NT2/D1 (cell line): ENCODE measurements at regions not wholly inside any gene's neighbourhood (a gene's known extent, or its start where the extent isn't known, plus 50 kb on each side); places are given as distances from the start of the nearest gene placed in this dataset.

ENCODE experiments used
- DNase-seq: peaks from one replicate; pipeline ENCODE4 v3.0.0-alpha.2; 2011; ENCODE audit warnings: low read depth, low spot score
- H3K27me3 ChIP-seq: 2 replicates; pipeline ENCODE4 v1.6.0; 2011; ENCODE audit warnings: mild to moderate bottlenecking; ENCODE audit not compliant: insufficient read length, insufficient read depth
- H3K36me3 ChIP-seq: 2 replicates; pipeline ENCODE4 v1.6.1; 2011; ENCODE audit warnings: mild to moderate bottlenecking, low read length, mixed read lengths; ENCODE audit not compliant: insufficient read depth, insufficient read length
- H3K4me1 ChIP-seq: 2 replicates; pipeline ENCODE4 v1.5.1; 2011; ENCODE audit not compliant: insufficient read depth, insufficient read length
- H3K4me3 ChIP-seq: 2 replicates; pipeline ENCODE4 v1.5.1; 2011; ENCODE audit warnings: low read depth; ENCODE audit not compliant: insufficient read length
- H3K9ac ChIP-seq: 2 replicates; pipeline ENCODE4 v1.6.0; 2011; ENCODE audit warnings: low read depth; ENCODE audit not compliant: insufficient read length
- H3K9me3 ChIP-seq: 2 replicates; pipeline ENCODE4 v1.5.1; 2011; ENCODE audit warnings: mild to moderate bottlenecking, low read length; ENCODE audit not compliant: insufficient read depth
- SUZ12 ChIP-seq: IDR thresholded peaks from 2 replicates; pipeline ENCODE4 v1.6.1; 2011; ENCODE audit not compliant: insufficient read length, insufficient read depth; ENCODE audit errors: extremely low read depth
- YY1 ChIP-seq: IDR thresholded peaks from 2 replicates; pipeline ENCODE4 v1.6.1; 2011; ENCODE audit not compliant: insufficient read length, insufficient read depth
- ZNF274 ChIP-seq: IDR thresholded peaks from 2 replicates; pipeline ENCODE4 v1.6.1; 2011; ENCODE audit warnings: mild to moderate bottlenecking, low read depth, low read length

DNA sequence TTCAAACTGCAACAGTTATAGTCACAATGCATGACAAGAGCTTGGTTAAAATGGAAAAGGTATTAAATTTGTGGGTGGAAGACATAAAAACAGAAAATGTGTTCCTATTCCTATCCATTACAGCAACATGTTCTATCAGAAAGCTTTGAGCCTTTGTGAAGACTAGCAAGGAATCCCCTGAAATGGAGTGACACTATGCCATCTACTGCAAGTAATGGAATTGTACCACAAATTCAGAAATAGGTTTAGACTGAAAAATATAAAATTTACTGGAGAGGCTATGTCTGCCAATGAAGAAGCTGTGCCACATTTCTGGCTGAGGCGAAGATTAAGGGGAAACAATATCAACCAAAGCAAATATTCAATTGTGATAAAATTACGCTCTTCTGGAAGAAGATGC lies 247.9 kb downstream of the ADAM29 start:
- Histone ChIP-seq H3K4me3 (no peak overlapping the region), H3K27me3 (no peaks in the 10 kb centered on the region), H3K4me1 (no peaks in the 10 kb centered on the region), H3K36me3 (no peaks in the 10 kb centered on the region), H3K9ac (no peak overlapping the region), H3K9me3 (no peaks in the 10 kb centered on the region)
- TF ChIP-seq SUZ12 (no peak), YY1 (no peak), ZNF274 (no peak)
- DNase-seq = no peak

GRCh38 chr4:175176710-175177109 lies 258.6 kb downstream of the ADAM29 start:
- no peaks in the 10 kb centered on the region for H3K4me1 ChIP-seq
- H3K4me3 ChIP-seq = no peak overlapping the region
- DNase-seq = no peak
- TF ChIP-seq ZNF274 = no peak
- no peak for TF ChIP-seq YY1
- no peak for TF ChIP-seq SUZ12
- H3K27me3 ChIP-seq = no peaks in the 10 kb centered on the region
- no peaks in the 10 kb centered on the region for H3K36me3 ChIP-seq
- H3K9ac ChIP-seq = no peak overlapping the region
- H3K9me3 ChIP-seq = no peaks in the 10 kb centered on the region

DNA sequence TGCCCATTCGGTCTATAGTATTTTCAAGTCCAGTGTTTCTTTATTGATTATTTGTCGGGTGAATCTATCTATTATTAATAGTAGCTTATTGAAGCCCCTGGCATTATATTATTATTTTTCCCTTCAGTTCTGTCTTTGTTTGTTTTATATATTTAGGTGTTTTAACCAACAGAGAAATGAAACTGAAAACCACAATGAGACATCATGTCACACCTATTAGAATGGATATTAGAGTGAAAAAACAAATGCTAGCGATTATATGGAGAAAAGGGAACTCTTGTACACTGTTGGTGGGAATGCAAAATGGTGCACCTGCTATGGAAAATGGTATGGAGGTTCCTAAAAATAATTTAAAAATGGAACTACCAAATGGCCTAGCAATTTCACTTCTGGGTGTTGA lies 272.5 kb downstream of the ADAM29 start:
- H3K9ac ChIP-seq = no peak overlapping the region
- no peaks in the 10 kb centered on the region for H3K27me3 ChIP-seq
- no peaks in the 10 kb centered on the region for H3K4me1 ChIP-seq
- H3K9me3 ChIP-seq = no peaks in the 10 kb centered on the region
- no peak overlapping the region for H3K4me3 ChIP-seq
- H3K36me3 ChIP-seq = no peaks in the 10 kb centered on the region
- DNase-seq = no peak
- TF ChIP-seq SUZ12 (no peak), YY1 (no peak), ZNF274 (no peak)

GRCh38 chr4:175198056-175198455 lies 279.9 kb downstream of the ADAM29 start:
- Histone ChIP-seq H3K36me3 (no peaks in the 10 kb centered on the region), H3K4me3 (no peak overlapping the region), H3K9me3 (no peaks in the 10 kb centered on the region), H3K27me3 (no peaks in the 10 kb centered on the region), H3K9ac (no peak overlapping the region), H3K4me1 (no peaks in the 10 kb centered on the region)
- TF ChIP-seq SUZ12 = no peak
- no peak for TF ChIP-seq YY1
- no peak for TF ChIP-seq ZNF274
- no peak for DNase-seq

- H3K9ac ChIP-seq = no peak overlapping the region
- H3K27me3 ChIP-seq = no peaks in the 10 kb centered on the region
- H3K4me3 ChIP-seq = no peak overlapping the region
- H3K36me3 ChIP-seq = no peaks in the 10 kb centered on the region
- H3K9me3 ChIP-seq = peaks cover 43% of the 10 kb centered on the region
- DNase-seq = no peak
- no peaks in the 10 kb centered on the region for H3K4me1 ChIP-seq
- TF ChIP-seq ZNF274 (no peak), SUZ12 (no peak)
Measured at GRCh38 chr4:175215208-175215607, 297.1 kb downstream of the ADAM29 start.

DNA sequence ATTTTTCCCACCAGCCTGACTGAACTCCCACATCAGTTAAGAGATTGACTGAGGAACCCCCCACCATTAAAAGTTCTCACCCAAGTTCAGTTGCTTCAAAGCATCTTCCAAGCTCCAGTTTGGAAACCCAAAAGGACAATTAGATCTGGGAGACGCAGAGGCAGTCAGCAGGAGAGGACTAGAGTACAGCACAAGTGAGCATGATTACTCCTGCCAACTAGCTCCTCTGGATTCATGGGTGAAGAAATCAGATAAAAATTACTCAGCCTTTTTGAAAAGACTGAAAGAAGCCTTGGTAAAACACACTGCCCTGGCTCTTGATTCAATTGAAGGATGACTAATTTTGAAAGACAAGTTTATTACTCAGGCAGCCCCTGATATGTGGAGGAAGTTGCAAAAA lies 297.5 kb downstream of the ADAM29 start:
- Histone ChIP-seq H3K4me1 (no peaks in the 10 kb centered on the region), H3K27me3 (no peaks in the 10 kb centered on the region), H3K9ac (no peak overlapping the region), H3K36me3 (no peaks in the 10 kb centered on the region), H3K4me3 (no peak overlapping the region), H3K9me3 (peaks cover 43% of the 10 kb centered on the region)
- TF ChIP-seq ZNF274 (no peak), YY1 (no peak), SUZ12 (no peak)
- no peak for DNase-seq

DNA sequence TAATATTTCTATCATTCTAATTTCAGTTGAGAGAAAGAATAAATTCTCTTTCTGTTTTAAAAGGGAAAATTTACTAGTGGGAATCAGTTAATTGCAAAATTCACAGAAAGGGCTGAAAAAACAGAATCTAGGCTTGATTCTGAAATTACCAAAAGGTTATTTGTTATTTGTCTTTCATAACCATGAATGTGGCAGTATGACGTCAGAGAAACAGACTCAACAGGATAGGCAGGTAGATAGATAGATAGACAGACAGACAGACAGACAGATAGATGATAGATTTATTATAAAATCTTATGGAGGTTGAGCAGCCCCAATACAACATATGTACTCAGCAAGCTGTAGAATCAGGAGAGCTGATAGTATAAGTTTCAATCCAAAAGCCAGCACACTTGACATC lies 311.0 kb downstream of the ADAM29 start:
- Histone ChIP-seq H3K36me3 (no peaks in the 10 kb centered on the region), H3K4me3 (no peak overlapping the region), H3K9ac (no peak overlapping the region), H3K4me1 (no peaks in the 10 kb centered on the region), H3K27me3 (no peaks in the 10 kb centered on the region), H3K9me3 (no peaks in the 10 kb centered on the region)
- DNase-seq = no peak
- TF ChIP-seq SUZ12 (no peak), YY1 (no peak), ZNF274 (no peak)

- no peak for DNase-seq
- Histone ChIP-seq H3K9me3 (no peaks in the 10 kb centered on the region), H3K36me3 (no peaks in the 10 kb centered on the region), H3K27me3 (no peaks in the 10 kb centered on the region), H3K4me3 (no peak overlapping the region), H3K9ac (no peak overlapping the region), H3K4me1 (no peaks in the 10 kb centered on the region)
- TF ChIP-seq YY1 = no peak
- no peak for TF ChIP-seq SUZ12
- no peak for TF ChIP-seq ZNF274
Measured at GRCh38 chr4:175234162-175234561, 316.0 kb downstream of the ADAM29 start.
